Epithelial cell of proximal tubule (primary cell): ENCODE measurements at regions not wholly inside any gene's neighbourhood (a gene's known extent, or its start where the extent isn't known, plus 50 kb on each side); places are given as distances from the start of the nearest gene placed in this dataset.
"Not testable (repeated sequence)": the region's sequence is repeated elsewhere in the genome, so short reads cannot be mapped to it uniquely, and the experiment has no call there.

Source experiments
- DNase-seq: peaks from one replicate; pipeline ENCODE4 v3.0.0-alpha.2; 2011; ENCODE audit warnings: low read depth
- H3K4me3 ChIP-seq: 2 replicates; pipeline ENCODE4 v1.5.1; 2011; ENCODE audit warnings: low read depth, mild to moderate bottlenecking, low read length
- CTCF ChIP-seq: conservative IDR thresholded peaks from 2 replicates; pipeline ENCODE4 v1.5.1; 2012; ENCODE audit warnings: low read depth, mild to moderate bottlenecking, low read length

- no peak overlapping the region for H3K4me3 ChIP-seq
- TF ChIP-seq CTCF: no peak
- no peak for DNase-seq
Observed at GRCh38 chr4:108453366-108453765, 167.0 kb upstream of the RPL34 start.

GRCh38 chr4:108450236-108450898, 170.0 kb upstream of the RPL34 start:
- no peak overlapping the region for H3K4me3 ChIP-seq
- no peak for DNase-seq
- no peak for TF ChIP-seq CTCF

GRCh38 chr4:108449129-108449528, 171.2 kb upstream of the RPL34 start:
- no peak overlapping the region for H3K4me3 ChIP-seq
- no peak for TF ChIP-seq CTCF
- DNase-seq: no peak

GRCh38 chr4:108446556-108446955, 173.8 kb upstream of the RPL34 start:
- TF ChIP-seq CTCF: no peak
- no peak for DNase-seq
- H3K4me3 ChIP-seq: no peak overlapping the region

- no peak overlapping the region for H3K4me3 ChIP-seq
- TF ChIP-seq CTCF: no peak
- DNase-seq: no peak
Observed at GRCh38 chr4:108445716-108446115, 174.7 kb upstream of the RPL34 start.

- DNase-seq: no peak
- TF ChIP-seq CTCF: no peak
- no peak overlapping the region for H3K4me3 ChIP-seq
Observed at GRCh38 chr4:108443585-108443984, 176.8 kb upstream of the RPL34 start.

- no peak overlapping the region for H3K4me3 ChIP-seq
- no peak for TF ChIP-seq CTCF
- DNase-seq: no peak
Observed at GRCh38 chr4:108433832-108434231, 186.5 kb upstream of the RPL34 start.

- not testable (repeated sequence) for DNase-seq, H3K4me3 ChIP-seq
Observed at GRCh38 chr4:108433394-108433793, 187.0 kb upstream of the RPL34 start.
